ENCODE measurements at regions not wholly inside any gene's neighbourhood (a gene's known extent, or its start where the extent isn't known, plus 50 kb on each side); places are given as distances from the start of the nearest gene placed in this dataset.
"Not testable (repeated sequence)": the region's sequence is repeated elsewhere in the genome, so short reads cannot be mapped to it uniquely, and the experiment has no call there.

GRCh38 chr10:9416331-9416730 lies 1361.8 kb downstream of the GATA3 start:
- no peak for FAIRE-seq
- no peak for DNase-seq (ENCODE audit: extremely low spot score, insufficient read length, low read depth)

GRCh38 chr10:9419757-9420156 lies 1365.3 kb downstream of the GATA3 start:
- no peak for FAIRE-seq

GRCh38 chr10:9427209-9427608 lies 1372.7 kb downstream of the GATA3 start:
- no peak for DNase-seq (ENCODE audit: extremely low spot score, insufficient read length, low read depth)
- FAIRE-seq = no peak

More at GRCh38 chr10:9419757-9420156, 1365.3 kb downstream of the GATA3 start:
- no peak for DNase-seq (ENCODE audit: extremely low spot score, insufficient read length, low read depth)

GRCh38 chr10:9437131-9437530 lies 1382.6 kb downstream of the GATA3 start:
- FAIRE-seq = no peak
- no peak for DNase-seq (ENCODE audit: extremely low spot score, insufficient read length, low read depth)

GRCh38 chr10:9443758-9444157 lies 1389.3 kb downstream of the GATA3 start:
- FAIRE-seq (no peak), DNase-seq (ENCODE audit: extremely low spot score, insufficient read length, low read depth) (no peak)

GRCh38 chr10:9449530-9449929 lies 1395.0 kb downstream of the GATA3 start:
- DNase-seq (ENCODE audit: extremely low spot score, insufficient read length, low read depth) = no peak
- FAIRE-seq = no peak

GRCh38 chr10:9450801-9451200 lies 1396.3 kb downstream of the GATA3 start:
- DNase-seq (ENCODE audit: extremely low spot score, insufficient read length, low read depth) (no peak), FAIRE-seq (no peak)

GRCh38 chr10:9451211-9451773 lies 1396.8 kb downstream of the GATA3 start:
- no peak for FAIRE-seq
- no peak for DNase-seq (ENCODE audit: extremely low spot score, insufficient read length, low read depth)

- FAIRE-seq (no peak), DNase-seq (ENCODE audit: extremely low spot score, insufficient read length, low read depth) (no peak)
Observed at GRCh38 chr10:9452056-9452455, 1397.6 kb downstream of the GATA3 start.

- FAIRE-seq; DNase-seq (ENCODE audit: extremely low spot score, insufficient read length, low read depth): not testable (repeated sequence)
Observed at GRCh38 chr10:9453871-9454270, 1399.4 kb downstream of the GATA3 start.

- DNase-seq (ENCODE audit: extremely low spot score, insufficient read length, low read depth) = no peak
- no peak for FAIRE-seq
Observed at GRCh38 chr10:9469663-9470205, 1415.2 kb downstream of the GATA3 start.

GRCh38 chr10:9470581-9470980 lies 1416.1 kb downstream of the GATA3 start:
- no peak for DNase-seq (ENCODE audit: extremely low spot score, insufficient read length, low read depth)
- no peak for FAIRE-seq

GRCh38 chr10:9501944-9502343 lies 1447.5 kb downstream of the GATA3 start:
- no peak for DNase-seq (ENCODE audit: extremely low spot score, insufficient read length, low read depth)
- no peak for FAIRE-seq

GRCh38 chr10:9504227-9504626 lies 1449.7 kb downstream of the GATA3 start:
- no peak for FAIRE-seq
- no peak for DNase-seq (ENCODE audit: extremely low spot score, insufficient read length, low read depth)

- DNase-seq (ENCODE audit: extremely low spot score, insufficient read length, low read depth) (no peak), FAIRE-seq (no peak)
Observed at GRCh38 chr10:9505546-9505945, 1451.1 kb downstream of the GATA3 start.

- DNase-seq (ENCODE audit: extremely low spot score, insufficient read length, low read depth) = no peak
- no peak for FAIRE-seq
Observed at GRCh38 chr10:9508606-9509005, 1454.1 kb downstream of the GATA3 start.

- FAIRE-seq (no peak), DNase-seq (ENCODE audit: extremely low spot score, insufficient read length, low read depth) (no peak)
Observed at GRCh38 chr10:9510626-9511025, 1456.1 kb downstream of the GATA3 start.

GRCh38 chr10:9515922-9516321 lies 1461.4 kb downstream of the GATA3 start:
- FAIRE-seq (no peak), DNase-seq (ENCODE audit: extremely low spot score, insufficient read length, low read depth) (no peak)

GRCh38 chr10:9535744-9536143 lies 1481.3 kb downstream of the GATA3 start:
- no peak for DNase-seq (ENCODE audit: extremely low spot score, insufficient read length, low read depth)
- peak; percentile 68 for FAIRE-seq

GRCh38 chr10:9545073-9545472 lies 1472.6 kb upstream of the CELF2 start:
- DNase-seq (ENCODE audit: extremely low spot score, insufficient read length, low read depth) = no peak
- FAIRE-seq = no peak

- DNase-seq (ENCODE audit: extremely low spot score, insufficient read length, low read depth) (no peak), FAIRE-seq (no peak)
Observed at GRCh38 chr10:9547936-9548904, 1469.5 kb upstream of the CELF2 start.

Data from GM18507 (cell line).